ENCODE measurements at regions not wholly inside any gene's neighbourhood (a gene's known extent, or its start where the extent isn't known, plus 50 kb on each side); places are given as distances from the start of the nearest gene placed in this dataset.
"Not testable (repeated sequence)": the region's sequence is repeated elsewhere in the genome, so short reads cannot be mapped to it uniquely, and the experiment has no call there.

DNA sequence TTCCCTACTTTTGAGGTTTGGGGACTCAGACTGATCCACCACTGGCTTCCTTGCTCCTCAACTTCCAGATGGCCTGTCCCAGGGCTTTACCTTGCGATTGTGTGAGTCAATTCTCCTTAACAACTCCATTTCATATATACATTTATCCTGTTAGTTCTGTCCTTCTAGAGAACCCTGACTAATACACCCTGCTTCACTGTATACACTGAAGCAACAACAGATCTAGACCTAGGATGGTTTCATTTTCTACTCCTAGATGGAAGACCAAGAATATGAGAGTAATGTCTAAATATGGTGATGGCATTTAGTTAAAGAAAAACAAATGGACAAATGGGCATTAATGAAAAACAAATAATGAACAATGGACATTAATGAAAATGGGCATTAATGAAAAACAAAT, 225.6 kb downstream of the LMBRD1 start:
- no peak for DNase-seq
- Mint-ChIP-seq H3K36me3 (no peaks in the 10 kb centered on the region), H3K27me3 (peaks cover 0 to 7% of the 10 kb centered on the region in 2 donors), H3K4me1 (no peaks in the 10 kb centered on the region), H3K27ac (no peak overlapping the region), H3K9me3 (peaks cover 0 to 9% (median 0%) of the 10 kb centered on the region in 8 donors), H3K4me3 (no peak overlapping the region)
- H3K36me3 ChIP-seq (ENCODE audit: insufficient read depth, low read length) = no peaks in the 10 kb centered on the region
- no peaks in the 10 kb centered on the region for H3K9me3 ChIP-seq (ENCODE audit: control insufficient read depth in 1 of 2, low read length in 2 of 2)
- H3K27me3 ChIP-seq (ENCODE audit: insufficient read depth, low read length) = no peaks in the 10 kb centered on the region
- H3K4me3 ChIP-seq (ENCODE audit: low read length in 2 of 2) = no peak overlapping the region
- H3K4me1 ChIP-seq (ENCODE audit: insufficient read depth, low read length) = no peaks in the 10 kb centered on the region
- intact Hi-C loops (cut with micrococcal nuclease) = no loop called here
- POLR2A ChIA-PET (ENCODE audit: partially characterized antibody) = no interaction called here
- CTCF ChIA-PET (ENCODE audit: partially characterized antibody) = no interaction called here
- no peak overlapping the region for H3K27ac ChIP-seq (ENCODE audit: low read depth, low read length)

DNA sequence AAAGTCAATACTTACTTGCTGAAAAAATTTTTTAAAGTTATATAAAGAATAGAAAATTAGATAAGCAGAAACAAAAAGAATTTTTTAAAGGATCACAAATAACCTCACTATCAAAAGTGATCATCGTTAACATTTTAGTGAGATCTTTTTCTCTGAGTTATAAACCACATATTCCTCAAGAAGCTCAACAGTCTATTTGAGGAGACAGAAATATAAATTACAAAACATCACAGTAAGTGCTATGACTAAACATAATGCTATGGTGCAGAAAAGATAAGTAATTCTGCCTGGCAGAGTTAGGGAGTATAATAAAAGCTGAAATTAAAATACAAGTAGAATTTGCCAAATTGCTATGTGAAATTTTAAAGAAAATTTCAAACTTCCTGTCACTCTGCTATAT, 226.7 kb downstream of the LMBRD1 start:
- no peaks in the 10 kb centered on the region for H3K9me3 ChIP-seq (ENCODE audit: control insufficient read depth in 1 of 2, low read length in 2 of 2)
- Mint-ChIP-seq H3K9me3 (peaks cover 0 to 11% (median 2%) of the 10 kb centered on the region in 8 donors), H3K36me3 (no peaks in the 10 kb centered on the region), H3K27ac (no peak overlapping the region), H3K27me3 (peaks cover 0 to 7% of the 10 kb centered on the region in 2 donors), H3K4me1 (no peaks in the 10 kb centered on the region), H3K4me3 (no peak overlapping the region)
- ChIA-PET POLR2A (ENCODE audit: partially characterized antibody) (no interaction called here), CTCF (ENCODE audit: partially characterized antibody) (no interaction called here)
- no peaks in the 10 kb centered on the region for H3K36me3 ChIP-seq (ENCODE audit: insufficient read depth, low read length)
- no peak for DNase-seq
- no peak overlapping the region for H3K27ac ChIP-seq (ENCODE audit: low read depth, low read length)
- H3K27me3 ChIP-seq (ENCODE audit: insufficient read depth, low read length) = no peaks in the 10 kb centered on the region
- no peaks in the 10 kb centered on the region for H3K4me1 ChIP-seq (ENCODE audit: insufficient read depth, low read length)
- intact Hi-C loops (cut with micrococcal nuclease) = no loop called here
- no peak overlapping the region for H3K4me3 ChIP-seq (ENCODE audit: low read length in 2 of 2)

DNA sequence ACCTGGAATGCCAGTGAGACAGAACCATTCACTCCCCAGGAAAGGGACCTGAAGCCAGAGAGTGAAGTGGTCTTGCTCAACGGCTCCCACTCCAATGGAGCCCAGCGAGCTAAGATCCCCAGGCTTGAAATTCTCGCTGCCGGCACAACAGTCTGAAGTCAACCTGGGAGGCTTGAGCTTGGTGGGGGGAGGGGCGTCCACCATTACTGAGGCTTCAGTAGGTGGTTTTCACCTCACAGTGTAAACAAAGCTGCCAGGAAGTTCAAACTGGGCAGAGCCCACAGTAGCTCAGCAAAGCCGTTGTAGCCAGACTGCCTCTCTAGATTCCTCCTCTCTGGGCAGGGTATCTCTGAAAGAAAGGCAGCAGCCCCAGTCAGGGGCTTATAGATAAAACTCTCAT, 236.2 kb downstream of the LMBRD1 start:
- H3K27me3 Mint-ChIP-seq; H3K36me3 ChIP-seq (ENCODE audit: insufficient read depth, low read length); H3K4me1 ChIP-seq (ENCODE audit: insufficient read depth, low read length); intact Hi-C loops (cut with micrococcal nuclease); H3K27ac ChIP-seq (ENCODE audit: low read depth, low read length); H3K4me3 Mint-ChIP-seq; H3K9me3 ChIP-seq (ENCODE audit: control insufficient read depth in 1 of 2, low read length in 2 of 2); H3K36me3 Mint-ChIP-seq; POLR2A ChIA-PET (ENCODE audit: partially characterized antibody); DNase-seq; H3K27ac Mint-ChIP-seq; CTCF ChIA-PET (ENCODE audit: partially characterized antibody); H3K4me3 ChIP-seq (ENCODE audit: low read length in 2 of 2); H3K27me3 ChIP-seq (ENCODE audit: insufficient read depth, low read length); H3K4me1 Mint-ChIP-seq: not testable (repeated sequence)
- H3K9me3 Mint-ChIP-seq = peaks cover 0 to 24% (median 9%) of the 10 kb centered on the region in 8 donors

DNA sequence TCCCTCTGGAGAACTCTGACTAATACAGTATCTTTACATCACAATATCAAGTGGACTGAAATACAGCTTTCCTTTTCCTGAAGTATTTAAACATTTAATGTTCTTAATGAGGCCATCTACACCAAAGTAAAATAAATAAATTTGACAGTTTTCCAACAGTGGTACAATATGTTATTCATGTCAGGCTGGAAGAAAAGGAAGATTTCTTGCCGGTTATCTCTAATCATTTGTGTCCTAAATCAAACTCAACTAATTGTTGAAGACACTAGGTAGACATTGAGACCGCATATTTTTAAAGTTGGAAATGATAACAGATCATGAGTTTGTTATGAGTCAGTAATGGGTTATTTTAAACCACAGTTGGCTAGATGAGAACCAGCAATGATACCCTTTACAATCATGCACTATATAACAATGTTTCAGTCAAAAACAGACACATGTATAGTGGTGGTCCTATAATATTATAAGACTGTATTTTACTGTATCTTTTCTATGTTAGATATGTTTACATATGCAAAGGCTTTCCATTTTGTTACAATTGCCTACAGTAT, 241.6 kb downstream of the LMBRD1 start:
- Histone ChIP-seq H3K27me3 (ENCODE audit: insufficient read depth, low read length) (no peaks in the 10 kb centered on the region), H3K9me3 (ENCODE audit: control insufficient read depth in 1 of 2, low read length in 2 of 2) (no peaks in the 10 kb centered on the region), H3K36me3 (ENCODE audit: insufficient read depth, low read length) (no peaks in the 10 kb centered on the region), H3K4me1 (ENCODE audit: insufficient read depth, low read length) (no peaks in the 10 kb centered on the region), H3K4me3 (ENCODE audit: low read length in 2 of 2) (no peak overlapping the region), H3K27ac (ENCODE audit: low read depth, low read length) (no peak overlapping the region)
- Mint-ChIP-seq H3K9me3 (peaks cover 0 to 6% (median 0%) of the 10 kb centered on the region in 8 donors), H3K27ac (no peak overlapping the region), H3K4me3 (no peak overlapping the region), H3K4me1 (no peaks in the 10 kb centered on the region), H3K27me3 (peaks cover 0 to 3% of the 10 kb centered on the region in 2 donors), H3K36me3 (no peaks in the 10 kb centered on the region)
- POLR2A ChIA-PET (ENCODE audit: partially characterized antibody) = no interaction called here
- intact Hi-C loops (cut with micrococcal nuclease) = no loop called here
- CTCF ChIA-PET (ENCODE audit: partially characterized antibody) = no interaction called here
- DNase-seq = no peak

DNA sequence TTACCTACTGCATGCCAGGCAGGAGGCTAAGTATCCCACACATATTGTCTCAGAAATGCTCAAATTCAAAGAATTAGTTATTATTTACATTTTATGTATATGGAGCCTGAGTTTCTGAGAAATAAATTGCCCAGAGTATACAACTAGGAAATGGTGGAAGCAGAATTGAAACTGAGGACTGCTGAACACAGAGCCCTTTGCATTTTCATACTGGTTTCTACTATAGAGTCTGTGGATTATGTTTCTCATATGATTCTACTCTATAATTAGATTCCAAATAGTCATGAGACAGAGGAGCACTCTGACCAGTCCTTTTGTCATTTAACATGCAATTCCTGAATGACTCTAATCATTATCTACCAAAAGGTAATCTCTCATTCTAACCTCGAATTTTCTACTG, 254.3 kb downstream of the LMBRD1 start:
- Mint-ChIP-seq H3K9me3 (peaks cover 0 to 6% (median 0%) of the 10 kb centered on the region in 8 donors), H3K4me1 (no peaks in the 10 kb centered on the region), H3K36me3 (no peaks in the 10 kb centered on the region), H3K27ac (no peak overlapping the region), H3K27me3 (no peaks in the 10 kb centered on the region), H3K4me3 (no peak overlapping the region)
- Histone ChIP-seq H3K9me3 (ENCODE audit: control insufficient read depth in 1 of 2, low read length in 2 of 2) (no peaks in the 10 kb centered on the region), H3K36me3 (ENCODE audit: insufficient read depth, low read length) (no peaks in the 10 kb centered on the region), H3K4me3 (ENCODE audit: low read length in 2 of 2) (no peak overlapping the region), H3K4me1 (ENCODE audit: insufficient read depth, low read length) (no peaks in the 10 kb centered on the region), H3K27me3 (ENCODE audit: insufficient read depth, low read length) (no peaks in the 10 kb centered on the region), H3K27ac (ENCODE audit: low read depth, low read length) (no peak overlapping the region)
- intact Hi-C loops (cut with micrococcal nuclease) = no loop called here
- ChIA-PET POLR2A (ENCODE audit: partially characterized antibody) (no interaction called here), CTCF (ENCODE audit: partially characterized antibody) (no interaction called here)
- no peak for DNase-seq

DNA sequence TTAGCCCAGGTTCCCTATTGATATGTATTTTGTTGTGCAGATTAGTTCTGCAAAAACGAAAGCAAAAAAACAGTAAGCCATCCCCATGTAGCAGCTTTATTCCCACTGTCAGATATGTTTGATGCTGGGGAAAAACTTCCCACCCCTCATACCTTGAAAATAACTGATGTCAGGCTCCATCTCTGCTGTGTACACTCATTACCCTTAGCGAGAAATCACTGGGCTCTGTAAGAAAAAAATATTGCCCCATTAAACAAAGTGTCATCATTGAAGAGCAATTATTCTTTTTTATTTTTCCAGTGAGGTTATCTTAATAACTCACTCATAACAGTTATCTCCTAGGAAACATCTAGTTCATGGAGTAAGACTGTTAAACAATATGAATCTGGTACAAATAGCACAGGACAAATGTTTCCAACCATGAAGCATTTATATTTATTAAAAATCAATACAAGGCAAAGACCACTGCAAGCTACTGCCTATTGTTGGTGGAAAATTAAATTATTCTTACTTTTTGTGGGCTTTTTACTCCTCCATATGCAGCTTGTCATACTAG, 268.8 kb downstream of the LMBRD1 start:
- Mint-ChIP-seq H3K4me1 (no peaks in the 10 kb centered on the region), H3K9me3 (peaks cover 0 to 5% (median under 1%) of the 10 kb centered on the region in 8 donors), H3K36me3 (no peaks in the 10 kb centered on the region), H3K27ac (no peak overlapping the region), H3K27me3 (no peaks in the 10 kb centered on the region), H3K4me3 (no peak overlapping the region)
- Histone ChIP-seq H3K27me3 (ENCODE audit: insufficient read depth, low read length) (no peaks in the 10 kb centered on the region), H3K9me3 (ENCODE audit: control insufficient read depth in 1 of 2, low read length in 2 of 2) (no peaks in the 10 kb centered on the region), H3K36me3 (ENCODE audit: insufficient read depth, low read length) (no peaks in the 10 kb centered on the region), H3K27ac (ENCODE audit: low read depth, low read length) (no peak overlapping the region), H3K4me3 (ENCODE audit: low read length in 2 of 2) (no peak overlapping the region), H3K4me1 (ENCODE audit: insufficient read depth, low read length) (no peaks in the 10 kb centered on the region)
- POLR2A ChIA-PET (ENCODE audit: partially characterized antibody) = no interaction called here
- no peak for DNase-seq
- CTCF ChIA-PET (ENCODE audit: partially characterized antibody) = no interaction called here
- intact Hi-C loops (cut with micrococcal nuclease) = no loop called here

DNA sequence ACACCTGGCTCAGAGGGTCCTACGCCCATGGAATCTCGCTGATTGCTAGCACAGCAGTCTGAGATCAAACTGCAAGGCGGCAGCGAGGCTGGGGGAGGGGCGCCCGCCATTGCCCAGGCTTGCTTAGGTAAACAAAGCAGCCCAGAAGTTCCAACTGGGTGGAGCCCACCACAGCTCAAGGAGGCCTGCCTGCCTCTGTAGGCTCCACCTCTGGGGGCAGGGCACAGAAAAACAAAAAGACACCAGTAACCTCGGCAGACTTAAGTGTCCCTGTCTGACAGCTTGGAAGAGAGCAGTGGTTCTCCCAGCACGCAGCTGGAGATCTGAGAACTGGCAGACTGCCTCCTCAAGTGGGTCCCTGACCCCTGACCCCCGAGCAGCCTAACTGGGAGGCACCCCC, 281.3 kb downstream of the LMBRD1 start:
- H3K4me1 ChIP-seq (ENCODE audit: insufficient read depth, low read length); H3K27me3 Mint-ChIP-seq; H3K27me3 ChIP-seq (ENCODE audit: insufficient read depth, low read length); POLR2A ChIA-PET (ENCODE audit: partially characterized antibody); H3K27ac Mint-ChIP-seq; DNase-seq; H3K36me3 ChIP-seq (ENCODE audit: insufficient read depth, low read length); intact Hi-C loops (cut with micrococcal nuclease); H3K4me1 Mint-ChIP-seq; H3K36me3 Mint-ChIP-seq; H3K9me3 ChIP-seq (ENCODE audit: control insufficient read depth in 1 of 2, low read length in 2 of 2); H3K27ac ChIP-seq (ENCODE audit: low read depth, low read length); H3K4me3 ChIP-seq (ENCODE audit: low read length in 2 of 2); CTCF ChIA-PET (ENCODE audit: partially characterized antibody); H3K4me3 Mint-ChIP-seq: not testable (repeated sequence)
- peaks cover 2 to 21% (median 9%) of the 10 kb centered on the region in 8 donors for H3K9me3 Mint-ChIP-seq

DNA sequence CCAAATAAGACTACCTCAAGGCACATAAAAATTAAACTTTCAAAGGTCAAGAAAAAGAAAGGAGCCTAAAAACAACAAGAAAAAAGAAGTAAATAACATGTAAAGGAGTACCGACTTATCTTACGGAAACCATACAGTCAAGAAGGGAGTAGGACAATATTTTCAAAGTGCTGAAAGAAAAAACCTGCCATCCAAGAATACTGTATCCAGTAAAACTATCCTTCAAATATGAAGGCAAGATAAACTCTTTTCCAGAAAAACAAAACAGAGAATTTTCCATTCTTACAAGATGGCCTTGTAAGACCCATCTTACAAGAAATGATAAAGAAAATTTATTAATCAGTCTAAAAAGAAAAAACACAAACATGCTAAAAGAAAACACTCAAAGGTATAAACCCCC, 302.2 kb downstream of the LMBRD1 start:
- intact Hi-C loops (cut with micrococcal nuclease) = no loop called here
- no peaks in the 10 kb centered on the region for H3K4me1 ChIP-seq (ENCODE audit: insufficient read depth, low read length)
- ChIA-PET CTCF (ENCODE audit: partially characterized antibody) (no interaction called here), POLR2A (ENCODE audit: partially characterized antibody) (no interaction called here)
- peaks cover 2 to 23% (median 13%) of the 10 kb centered on the region in 8 donors for H3K9me3 Mint-ChIP-seq
- H3K36me3 Mint-ChIP-seq = peaks cover 0 to 2% of the 10 kb centered on the region in 2 donors
- H3K9me3 ChIP-seq (ENCODE audit: control insufficient read depth in 1 of 2, low read length in 2 of 2) = no peaks in the 10 kb centered on the region
- H3K27ac Mint-ChIP-seq = no peak overlapping the region
- no peaks in the 10 kb centered on the region for H3K27me3 ChIP-seq (ENCODE audit: insufficient read depth, low read length)
- H3K4me1 Mint-ChIP-seq = no peaks in the 10 kb centered on the region
- no peaks in the 10 kb centered on the region for H3K36me3 ChIP-seq (ENCODE audit: insufficient read depth, low read length)
- no peak overlapping the region for H3K27ac ChIP-seq (ENCODE audit: low read depth, low read length)
- no peak overlapping the region for H3K4me3 Mint-ChIP-seq
- DNase-seq = no peak
- H3K27me3 Mint-ChIP-seq = peaks cover 0 to 2% of the 10 kb centered on the region in 2 donors
- H3K4me3 ChIP-seq (ENCODE audit: low read length in 2 of 2) = no peak overlapping the region

All from CD4-positive, alpha-beta memory T cell (primary cell).